HEK293 (cell line): ENCODE measurements at regions not wholly inside any gene's neighbourhood (a gene's known extent, or its start where the extent isn't known, plus 50 kb on each side); places are given as distances from the start of the nearest gene placed in this dataset.

Experiments used
- CTCF ChIA-PET: fragments of 350-600 bp; formaldehyde crosslinking; extraction: SDS; loops from one replicate; lab custom pipeline; 2021; ENCODE audit warnings: antibody characterized with exemption; lab: Yijun Ruan, JAX
- POLR2A ChIA-PET: fragments of 300-600 bp; formaldehyde crosslinking; extraction: SDS; loops from one replicate; lab custom pipeline; 2020; ENCODE audit warnings: antibody characterized with exemption, inconsistent platforms; lab: Yijun Ruan, JAX
- H3K27ac ChIP-seq: fragments of 200-500 bp; sonication (Bioruptor generic); 2 replicates; pipeline ENCODE4 v1.5.1; 2014; ENCODE audit warnings: low read depth, low read length, control low read depth, inconsistent platforms; ENCODE audit errors: extremely low read depth
- H3K36me3 ChIP-seq, 2 experiments: fragments of 200-500 bp in 1 of 2; sonication (Bioruptor generic) in 1 of 2; 1 replicate in 1 of 2; 2 replicates in 1 of 2; pipeline ENCODE4 v1.5.1; 2014 to 2017; ENCODE audit warnings: inconsistent platforms in 2 of 2, low read length in 2 of 2; ENCODE audit not compliant: control insufficient read depth in 2 of 2, insufficient read depth in 1 of 2
- H3K4me1 ChIP-seq: fragments of 200-500 bp; sonication (Bioruptor generic); 2 replicates; pipeline ENCODE4 v1.5.1; 2014; ENCODE audit warnings: mild to moderate bottlenecking, low read length, inconsistent platforms; ENCODE audit not compliant: control insufficient read depth, insufficient read depth
- H3K4me3 ChIP-seq: 2 replicates; pipeline ENCODE4 v1.5.1; 2011; ENCODE audit warnings: low read depth, mild to moderate bottlenecking, control low read depth, low read length, moderate library complexity
- H3K9me3 ChIP-seq: fragments of 200-500 bp; sonication (Bioruptor generic); 2 replicates; pipeline ENCODE4 v1.5.1; 2014; ENCODE audit warnings: low read depth, low read length, inconsistent platforms; ENCODE audit not compliant: control insufficient read depth, insufficient read depth
- ATF2 ChIP-seq: fragments of 450-650 bp; formaldehyde crosslinking; IDR thresholded peaks from 2 replicates; pipeline ENCODE4 v1.5.1; 2016; ENCODE audit warnings: missing biosample characterization, missing genetic modification characterization, low read depth
- EGR2 ChIP-seq: fragments of 450-650 bp; formaldehyde crosslinking; IDR thresholded peaks from 2 replicates; pipeline ENCODE4 v1.5.1; 2016; ENCODE audit warnings: low read depth, missing biosample characterization, missing genetic modification characterization
- GFI1B ChIP-seq: fragments of 450-650 bp; formaldehyde crosslinking; IDR thresholded peaks from 2 replicates; pipeline ENCODE4 v1.5.1; 2016; ENCODE audit warnings: missing biosample characterization, missing genetic modification characterization
- GLI4 ChIP-seq: fragments of 450-650 bp; formaldehyde crosslinking; IDR thresholded peaks from 2 replicates; pipeline ENCODE4 v1.5.1; 2016; ENCODE audit warnings: missing biosample characterization, missing genetic modification characterization
- KLF1 ChIP-seq: fragments of 450-650 bp; formaldehyde crosslinking; IDR thresholded peaks from 2 replicates; pipeline ENCODE4 v1.5.1; 2016; ENCODE audit warnings: missing biosample characterization, missing genetic modification characterization
- RBAK ChIP-seq: fragments of 450-650 bp; formaldehyde crosslinking; IDR thresholded peaks from 2 replicates; pipeline ENCODE4 v1.5.1; 2016; ENCODE audit warnings: missing biosample characterization, missing genetic modification characterization
- SETDB1 ChIP-seq: IDR thresholded peaks from one replicate; pipeline ENCODE4 v1.6.1; 2017; ENCODE audit warnings: mild to moderate bottlenecking, low read length, moderate library complexity, mixed read lengths; ENCODE audit not compliant: insufficient read length
- ZNF121 ChIP-seq: fragments of 450-650 bp; formaldehyde crosslinking; IDR thresholded peaks from 2 replicates; pipeline ENCODE4 v1.5.1; 2016; ENCODE audit warnings: missing biosample characterization, missing genetic modification characterization
- ZNF169 ChIP-seq: fragments of 450-650 bp; formaldehyde crosslinking; IDR thresholded peaks from 2 replicates; pipeline ENCODE4 v1.5.1; 2016; ENCODE audit warnings: missing biosample characterization, missing genetic modification characterization
- ZNF184 ChIP-seq: fragments of 450-650 bp; IDR thresholded peaks from 2 replicates; pipeline ENCODE4 v1.5.1; 2018; ENCODE audit warnings: missing biosample characterization, mild to moderate bottlenecking, missing genetic modification characterization
- ZNF214 ChIP-seq: fragments of 450-650 bp; formaldehyde crosslinking; IDR thresholded peaks from 2 replicates; pipeline ENCODE4 v1.5.1; 2017; ENCODE audit warnings: missing biosample characterization, mild to moderate bottlenecking, missing genetic modification characterization, borderline replicate concordance
- ZNF239 ChIP-seq: fragments of 450-650 bp; formaldehyde crosslinking; IDR thresholded peaks from 2 replicates; pipeline ENCODE4 v1.5.1; 2016; ENCODE audit warnings: missing biosample characterization, missing genetic modification characterization
- ZNF266 ChIP-seq: fragments of 450-650 bp; formaldehyde crosslinking; IDR thresholded peaks from 2 replicates; pipeline ENCODE4 v1.5.1; 2016; ENCODE audit warnings: missing biosample characterization, missing genetic modification characterization, low read depth
- ZNF404 ChIP-seq: fragments of 450-650 bp; formaldehyde crosslinking; IDR thresholded peaks from 2 replicates; pipeline ENCODE4 v1.5.1; 2017; ENCODE audit warnings: missing biosample characterization, missing genetic modification characterization
- ZNF426 ChIP-seq: fragments of 450-650 bp; formaldehyde crosslinking; IDR thresholded peaks from 2 replicates; pipeline ENCODE4 v1.5.1; 2017; ENCODE audit warnings: missing biosample characterization, missing genetic modification characterization, mild to moderate bottlenecking, inconsistent platforms, moderate library complexity
- ZNF433 ChIP-seq: fragments of 450-650 bp; formaldehyde crosslinking; IDR thresholded peaks from 2 replicates; pipeline ENCODE4 v1.5.1; 2016; ENCODE audit warnings: missing biosample characterization, missing genetic modification characterization, low read depth
- ZNF514 ChIP-seq: fragments of 450-650 bp; formaldehyde crosslinking; IDR thresholded peaks from 2 replicates; pipeline ENCODE4 v1.5.1; 2016; ENCODE audit warnings: missing biosample characterization, missing genetic modification characterization
- ZNF529 ChIP-seq: fragments of 450-650 bp; formaldehyde crosslinking; IDR thresholded peaks from 2 replicates; pipeline ENCODE4 v1.5.1; 2017; ENCODE audit warnings: missing genetic modification characterization, missing biosample characterization; ENCODE audit not compliant: insufficient replicate concordance
- ZNF561 ChIP-seq: fragments of 450-650 bp; IDR thresholded peaks from 2 replicates; pipeline ENCODE4 v1.5.1; 2018; ENCODE audit warnings: missing biosample characterization, missing genetic modification characterization, borderline replicate concordance
- ZNF571 ChIP-seq: fragments of 450-650 bp; formaldehyde crosslinking; IDR thresholded peaks from 2 replicates; pipeline ENCODE4 v1.5.0; 2017; ENCODE audit warnings: missing biosample characterization, missing genetic modification characterization
- ZNF600 ChIP-seq: fragments of 450-650 bp; formaldehyde crosslinking; IDR thresholded peaks from 2 replicates; pipeline ENCODE4 v1.5.1; 2016; ENCODE audit warnings: missing biosample characterization, missing genetic modification characterization
- ZNF610 ChIP-seq: fragments of 450-650 bp; formaldehyde crosslinking; IDR thresholded peaks from 2 replicates; pipeline ENCODE4 v1.5.1; 2016; ENCODE audit warnings: missing biosample characterization, missing genetic modification characterization, borderline replicate concordance
- ZNF677 ChIP-seq: fragments of 450-650 bp; IDR thresholded peaks from 2 replicates; pipeline ENCODE4 v1.5.0; 2018; ENCODE audit warnings: missing biosample characterization, mild to moderate bottlenecking, missing genetic modification characterization, moderate library complexity
- TF ChIP-seq, protein P1 (sequence below): fragments of 450-650 bp; formaldehyde crosslinking; IDR thresholded peaks from 2 replicates; pipeline ENCODE4 v1.5.1; 2017; ENCODE audit warnings: missing biosample characterization, missing genetic modification characterization
- TF ChIP-seq, protein P2 (sequence below): fragments of 450-650 bp; formaldehyde crosslinking; IDR thresholded peaks from 2 replicates; pipeline ENCODE4 v1.5.1; 2016; ENCODE audit warnings: missing biosample characterization, missing genetic modification characterization

GRCh38 chr20:1809131-1809572 lies 86.1 kb upstream of the SIRPA start:
- H3K36me3 ChIP-seq = no peaks in the 10 kb centered on the region
- H3K4me1 ChIP-seq = 0 out of 2 replicates have a peak, but pooled peaks cover 3% of the 10 kb centered on the region
- POLR2A ChIA-PET = interaction anchor here (1.4 kb wide), 1 partner anchor 32 kb away, joined by 6 read pairs; no protein-coding TSS in a partner anchor
- H3K9me3 ChIP-seq = no peaks in the 10 kb centered on the region
- H3K4me3 ChIP-seq = no peak overlapping the region
- no peak overlapping the region for H3K27ac ChIP-seq
- no peak for TF ChIP-seq ZNF677 (tag by site-specific recombination)
- TF ChIP-seq ATF2 (tag by site-specific recombination) = peak; percentile 40; the same call in 1 of the 2 replicates
- TF ChIP-seq, protein P1, sequence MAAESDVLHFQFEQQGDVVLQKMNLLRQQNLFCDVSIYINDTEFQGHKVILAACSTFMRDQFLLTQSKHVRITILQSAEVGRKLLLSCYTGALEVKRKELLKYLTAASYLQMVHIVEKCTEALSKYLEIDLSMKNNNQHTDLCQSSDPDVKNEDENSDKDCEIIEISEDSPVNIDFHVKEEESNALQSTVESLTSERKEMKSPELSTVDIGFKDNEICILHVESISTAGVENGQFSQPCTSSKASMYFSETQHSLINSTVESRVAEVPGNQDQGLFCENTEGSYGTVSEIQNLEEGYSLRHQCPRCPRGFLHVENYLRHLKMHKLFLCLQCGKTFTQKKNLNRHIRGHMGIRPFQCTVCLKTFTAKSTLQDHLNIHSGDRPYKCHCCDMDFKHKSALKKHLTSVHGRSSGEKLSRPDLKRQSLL (tag by site-specific recombination) = no peak
- no peak for TF ChIP-seq ZNF404 (tag by site-specific recombination)
- TF ChIP-seq ZNF169 = no peak
- TF ChIP-seq ZNF214 (tag by site-specific recombination) = no peak
- TF ChIP-seq ZNF600 (tag by site-specific recombination) = 0 out of 2 replicates have a peak, but pooled peaks have one; percentile 13
- TF ChIP-seq ZNF184 (tag by site-specific recombination) = 0 out of 2 replicates have a peak, but pooled peaks have one; percentile 44
- no peak for TF ChIP-seq ZNF426 (tag by site-specific recombination)
- TF ChIP-seq ZNF433 = no peak
- TF ChIP-seq SETDB1 = no peak
- no peak for TF ChIP-seq ZNF239 (tag by site-specific recombination)
- no peak for TF ChIP-seq ZNF610 (tag by site-specific recombination)
- TF ChIP-seq KLF1 (tag by site-specific recombination) = no peak
- TF ChIP-seq ZNF561 (tag by site-specific recombination) = no peak
- TF ChIP-seq ZNF571 (tag by site-specific recombination) = no peak
- CTCF ChIA-PET = interaction anchor here (0.5 to 1.3 kb wide), 7 partner anchors 20 to 853 kb away, joined by 3 to 6 read pairs (median 3); no protein-coding TSS in a partner anchor

DNA sequence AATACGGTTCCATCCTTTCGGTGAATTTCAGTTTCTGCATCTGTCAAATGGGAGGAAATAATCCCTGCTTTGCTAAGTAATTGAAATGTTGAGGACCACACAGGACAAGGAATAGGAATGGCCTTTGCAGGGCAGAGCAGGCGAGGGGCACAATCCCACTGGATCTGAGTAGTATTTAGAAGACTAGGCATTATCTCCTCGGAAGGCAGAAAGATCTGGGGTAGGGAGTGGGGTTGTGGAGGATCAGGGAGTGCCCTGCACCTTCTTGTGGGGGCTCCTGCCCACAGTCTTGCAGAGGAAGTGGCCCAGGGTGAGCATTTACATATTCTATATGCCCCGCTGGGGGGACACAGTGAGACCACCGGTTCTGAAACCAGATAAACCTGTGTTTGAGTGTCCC lies 87.1 kb upstream of the SIRPA start:
- no peak for TF ChIP-seq ZNF404 (tag by site-specific recombination)
- no peak for TF ChIP-seq ZNF529
- no peak for TF ChIP-seq ZNF266 (tag by site-specific recombination)
- no peak for TF ChIP-seq GLI4 (tag by site-specific recombination)
- no peak for TF ChIP-seq GFI1B (tag by site-specific recombination)
- no peak for TF ChIP-seq RBAK (tag by site-specific recombination)
- TF ChIP-seq SETDB1 = no peak
- TF ChIP-seq EGR2 (tag by site-specific recombination) = no peak
- TF ChIP-seq, protein P2, sequence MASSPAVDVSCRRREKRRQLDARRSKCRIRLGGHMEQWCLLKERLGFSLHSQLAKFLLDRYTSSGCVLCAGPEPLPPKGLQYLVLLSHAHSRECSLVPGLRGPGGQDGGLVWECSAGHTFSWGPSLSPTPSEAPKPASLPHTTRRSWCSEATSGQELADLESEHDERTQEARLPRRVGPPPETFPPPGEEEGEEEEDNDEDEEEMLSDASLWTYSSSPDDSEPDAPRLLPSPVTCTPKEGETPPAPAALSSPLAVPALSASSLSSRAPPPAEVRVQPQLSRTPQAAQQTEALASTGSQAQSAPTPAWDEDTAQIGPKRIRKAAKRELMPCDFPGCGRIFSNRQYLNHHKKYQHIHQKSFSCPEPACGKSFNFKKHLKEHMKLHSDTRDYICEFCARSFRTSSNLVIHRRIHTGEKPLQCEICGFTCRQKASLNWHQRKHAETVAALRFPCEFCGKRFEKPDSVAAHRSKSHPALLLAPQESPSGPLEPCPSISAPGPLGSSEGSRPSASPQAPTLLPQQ (tag by site-specific recombination) = no peak
- no peak for TF ChIP-seq ZNF514 (tag by site-specific recombination)
- no peak for TF ChIP-seq ZNF214 (tag by site-specific recombination)
- TF ChIP-seq ZNF121 = no peak
- no peak for TF ChIP-seq ZNF184 (tag by site-specific recombination)
- CTCF ChIA-PET = interaction anchor here (0.6 kb wide), 1 partner anchor 400 kb away, joined by 3 read pairs; no protein-coding TSS in a partner anchor
- 0 out of 2 replicates have a peak, but pooled peaks cover 1% of the 10 kb centered on the region for H3K4me1 ChIP-seq
- POLR2A ChIA-PET = no interaction called here
- H3K27ac ChIP-seq = no peak overlapping the region
- no peaks in the 10 kb centered on the region for H3K9me3 ChIP-seq
- no peak overlapping the region for H3K4me3 ChIP-seq
- H3K36me3 ChIP-seq = no peaks in the 10 kb centered on the region
